ENCODE measurements at regions not wholly inside any gene's neighbourhood (a gene's known extent, or its start where the extent isn't known, plus 50 kb on each side); places are given as distances from the start of the nearest gene placed in this dataset.

- DNase-seq (ENCODE audit: low read depth in 4 of 4, low spot score in 2 of 4), result no peak
Measured at GRCh38 chr10:130727766-130728490, 583.6 kb downstream of the TCERG1L start.

- no peak for DNase-seq (ENCODE audit: low read depth in 4 of 4, low spot score in 2 of 4)
Measured at GRCh38 chr10:130728531-130729215, 582.8 kb downstream of the TCERG1L start.

GRCh38 chr10:130729876-130730275, 581.6 kb downstream of the TCERG1L start:
- no peak for DNase-seq (ENCODE audit: low read depth in 4 of 4, low spot score in 2 of 4)

GRCh38 chr10:130737186-130737585, 574.3 kb downstream of the TCERG1L start:
- DNase-seq (ENCODE audit: low read depth in 4 of 4, low spot score in 2 of 4), result no peak

GRCh38 chr10:130737621-130738020, 573.9 kb downstream of the TCERG1L start:
- peak in 3 of 4 donors; percentile 46 to 77 (median 50) for DNase-seq (ENCODE audit: low read depth in 4 of 4, low spot score in 2 of 4)

GRCh38 chr10:130739016-130739756, 572.3 kb downstream of the TCERG1L start:
- no peak for DNase-seq (ENCODE audit: low read depth in 4 of 4, low spot score in 2 of 4)

- DNase-seq (ENCODE audit: low read depth in 4 of 4, low spot score in 2 of 4), result no peak
Measured at GRCh38 chr10:130739757-130740145, 571.8 kb downstream of the TCERG1L start.

- DNase-seq (ENCODE audit: low read depth in 4 of 4, low spot score in 2 of 4), result no peak
Measured at GRCh38 chr10:130740166-130740565, 571.4 kb downstream of the TCERG1L start.

- DNase-seq (ENCODE audit: low read depth in 4 of 4, low spot score in 2 of 4), result no peak
Measured at GRCh38 chr10:130740915-130741750, 570.4 kb downstream of the TCERG1L start.

- no peak for DNase-seq (ENCODE audit: low read depth in 4 of 4, low spot score in 2 of 4)
Measured at GRCh38 chr10:130741901-130742855, 569.3 kb downstream of the TCERG1L start.

- no peak for DNase-seq (ENCODE audit: low read depth in 4 of 4, low spot score in 2 of 4)
Measured at GRCh38 chr10:130742941-130743675, 568.4 kb downstream of the TCERG1L start.

- no peak for DNase-seq (ENCODE audit: low read depth in 4 of 4, low spot score in 2 of 4)
Measured at GRCh38 chr10:130743751-130744271, 567.7 kb downstream of the TCERG1L start.

- DNase-seq (ENCODE audit: low read depth in 4 of 4, low spot score in 2 of 4), result no peak
Measured at GRCh38 chr10:130744631-130745030, 566.9 kb downstream of the TCERG1L start.

- DNase-seq (ENCODE audit: low read depth in 4 of 4, low spot score in 2 of 4), result no peak
Measured at GRCh38 chr10:130745251-130745650, 566.3 kb downstream of the TCERG1L start.

- DNase-seq (ENCODE audit: low read depth in 4 of 4, low spot score in 2 of 4), result no peak
Measured at GRCh38 chr10:130745821-130746220, 565.7 kb downstream of the TCERG1L start.

GRCh38 chr10:130746311-130746710, 565.2 kb downstream of the TCERG1L start:
- no peak for DNase-seq (ENCODE audit: low read depth in 4 of 4, low spot score in 2 of 4)

GRCh38 chr10:130747356-130747755, 564.2 kb downstream of the TCERG1L start:
- no peak for DNase-seq (ENCODE audit: low read depth in 4 of 4, low spot score in 2 of 4)

GRCh38 chr10:130747946-130748345, 563.6 kb downstream of the TCERG1L start:
- DNase-seq (ENCODE audit: low read depth in 4 of 4, low spot score in 2 of 4), result no peak

Data from left renal cortex interstitium (tissue), 4 donors.